Lower leg skin (tissue), 4 donors: ENCODE measurements at regions not wholly inside any gene's neighbourhood (a gene's known extent, or its start where the extent isn't known, plus 50 kb on each side); places are given as distances from the start of the nearest gene placed in this dataset.
A peak's percentile ranks its signal among the peaks of the same experiment; 100 is the strongest.

Source experiments
- DNase-seq, 2 donors: peaks; one replicate each; pipeline ENCODE4 v3.0.0-alpha.2; 2019; ENCODE audit warnings: low spot score in 2 of 2
- H3K4me3 ChIP-seq: fragments of 200-600 bp; sonication (generic); 2 replicates; pipeline ENCODE4 v1.5.1; 2017; ENCODE audit warnings: mild to moderate bottlenecking, low read depth; ENCODE audit not compliant: poor library complexity, severe bottlenecking
- POLR2A ChIP-seq, 2 donors: fragments of 450-650 bp; IDR thresholded peaks; one replicate each; pipeline ENCODE4 v1.6.1; 2016 to 2017; ENCODE audit warnings: antibody characterized with exemption in 2 of 2, mild to moderate bottlenecking in 1 of 2, moderate library complexity in 1 of 2
- WGBS, 2 donors: methylation state at CpG; one replicate each; pipeline ENCODE4 v1.1.5; 2018; 5-methylcytosine and 5-hydroxymethylcytosine counted together
- intact Hi-C: fragments of 100-400 bp; cut with DNase I; formaldehyde crosslinking; loops from one replicate; pipeline ENCODE4 v1.15.0; 2023; ENCODE audit warnings: low total_unique reads
- TF ChIP-seq, protein P1 (sequence below), 3 donors: fragments of 450-650 bp; IDR thresholded peaks; one replicate each; pipeline ENCODE4 v1.5.1; 2016; ENCODE audit warnings: antibody characterized with exemption in 3 of 3, mild to moderate bottlenecking in 3 of 3, moderate library complexity in 2 of 3

- no peak overlapping the region for H3K4me3 ChIP-seq
- no peak for DNase-seq
- intact Hi-C loops, result no loop called here
- TF ChIP-seq, protein P1, sequence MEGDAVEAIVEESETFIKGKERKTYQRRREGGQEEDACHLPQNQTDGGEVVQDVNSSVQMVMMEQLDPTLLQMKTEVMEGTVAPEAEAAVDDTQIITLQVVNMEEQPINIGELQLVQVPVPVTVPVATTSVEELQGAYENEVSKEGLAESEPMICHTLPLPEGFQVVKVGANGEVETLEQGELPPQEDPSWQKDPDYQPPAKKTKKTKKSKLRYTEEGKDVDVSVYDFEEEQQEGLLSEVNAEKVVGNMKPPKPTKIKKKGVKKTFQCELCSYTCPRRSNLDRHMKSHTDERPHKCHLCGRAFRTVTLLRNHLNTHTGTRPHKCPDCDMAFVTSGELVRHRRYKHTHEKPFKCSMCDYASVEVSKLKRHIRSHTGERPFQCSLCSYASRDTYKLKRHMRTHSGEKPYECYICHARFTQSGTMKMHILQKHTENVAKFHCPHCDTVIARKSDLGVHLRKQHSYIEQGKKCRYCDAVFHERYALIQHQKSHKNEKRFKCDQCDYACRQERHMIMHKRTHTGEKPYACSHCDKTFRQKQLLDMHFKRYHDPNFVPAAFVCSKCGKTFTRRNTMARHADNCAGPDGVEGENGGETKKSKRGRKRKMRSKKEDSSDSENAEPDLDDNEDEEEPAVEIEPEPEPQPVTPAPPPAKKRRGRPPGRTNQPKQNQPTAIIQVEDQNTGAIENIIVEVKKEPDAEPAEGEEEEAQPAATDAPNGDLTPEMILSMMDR (IDR thresholded peaks at IDR 0.05), result no peak
- no peak for TF ChIP-seq POLR2A (IDR thresholded peaks at IDR 0.05)
These were observed 1779.6 kb upstream of the PRR20A start for GRCh38 chr13:55361141-55361540.

GRCh38 chr13:55366676-55367075 is 1774.0 kb upstream of the PRR20A start:
- intact Hi-C loops, result no loop called here
- 56 to 69% methylated on average over 3 of the region's 3 CpGs for WGBS, 2 donors
- DNase-seq, result no peak
- TF ChIP-seq POLR2A (IDR thresholded peaks at IDR 0.05), result no peak
- TF ChIP-seq, protein P1 (IDR thresholded peaks at IDR 0.05), result no peak
- H3K4me3 ChIP-seq, result no peak overlapping the region

GRCh38 chr13:55394470-55394869 is 1746.2 kb upstream of the PRR20A start:
- TF ChIP-seq, protein P1 (IDR thresholded peaks at IDR 0.05), result no peak
- TF ChIP-seq POLR2A (IDR thresholded peaks at IDR 0.05), result no peak
- H3K4me3 ChIP-seq, result no peak overlapping the region
- no peak for DNase-seq
- intact Hi-C loops, result no loop called here
- 69 to 72% methylated on average over 3 of the region's 3 CpGs for WGBS, 2 donors

- 88% methylated on average over 1 of the region's 1 CpG for WGBS, 2 donors
- TF ChIP-seq, protein P1 (IDR thresholded peaks at IDR 0.05), result no peak
- no peak for TF ChIP-seq POLR2A (IDR thresholded peaks at IDR 0.05)
- DNase-seq, result no peak
- H3K4me3 ChIP-seq, result no peak overlapping the region
- intact Hi-C loops, result no loop called here
These were observed 1737.8 kb upstream of the PRR20A start for GRCh38 chr13:55402870-55403269.

DNA sequence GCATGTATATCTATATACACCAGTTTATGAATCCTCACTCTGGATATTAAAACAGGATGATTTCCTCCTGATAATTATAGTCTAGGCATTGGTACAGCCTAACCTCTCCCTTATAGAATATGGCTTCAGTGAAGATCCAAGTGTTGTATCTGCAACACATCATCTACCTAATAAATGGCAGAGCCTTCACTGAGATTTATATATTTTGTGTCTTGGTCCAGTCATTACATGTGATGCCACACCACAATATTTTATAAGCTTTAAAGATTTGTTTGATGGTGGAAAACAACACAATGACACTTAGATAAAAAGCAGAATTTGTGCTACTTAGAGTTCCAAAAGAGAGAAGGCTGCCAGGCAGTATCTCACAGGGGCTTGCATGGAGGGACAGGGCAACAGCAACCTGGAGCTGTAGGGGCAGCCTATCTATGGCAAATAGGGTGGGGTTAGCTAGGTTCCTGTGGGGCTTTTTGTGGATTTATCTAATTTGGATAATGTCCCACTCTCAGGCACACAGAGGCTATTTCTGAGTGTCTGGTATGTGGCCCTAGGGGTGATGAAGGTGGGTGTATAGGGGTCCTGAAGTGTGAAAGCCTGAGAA is 1736.7 kb upstream of the PRR20A start:
- intact Hi-C loops, result no loop called here
- TF ChIP-seq POLR2A (IDR thresholded peaks at IDR 0.05), result no peak
- TF ChIP-seq, protein P1 (IDR thresholded peaks at IDR 0.05), result no peak

More for the DNA sequence above, 1736.7 kb upstream of the PRR20A start:
- H3K4me3 ChIP-seq, result no peak overlapping the region
- DNase-seq, result peak in 1 of 2 donors; percentile 25
